Spleen (tissue), 7 donors: ENCODE measurements at regions not wholly inside any gene's neighbourhood (a gene's known extent, or its start where the extent isn't known, plus 50 kb on each side); places are given as distances from the start of the nearest gene placed in this dataset.

Experiments used
- CTCF ChIP-seq, 11 experiments: fragments of 200-600 bp in 7 of 11; fragments of 450-650 bp in 4 of 11; sonication (generic) in 4 of 11; IDR thresholded peaks in 8 of 11; conservative IDR thresholded peaks in 3 of 11; 1 replicate in 7 of 11; 2 replicates in 4 of 11; pipeline versions ENCODE4 v1.4.0 to v1.8.0; 2016 to 2021; ENCODE audit warnings: antibody characterized with exemption in 11 of 11, inconsistent platforms in 4 of 11, mild to moderate bottlenecking in 1 of 11
- POLR2A ChIP-seq, 3 donors: fragments of 450-650 bp; IDR thresholded peaks; one replicate each; pipeline ENCODE4 v1.5.1; 2017; ENCODE audit warnings: antibody characterized with exemption in 3 of 3, mild to moderate bottlenecking in 1 of 3
- donor health status: DM: no; HTN: no; CAD: no; lungs with moderate emphysema.
- donor health status: DM: no; HTN: no; CAD: no.
- donor health status: DM: no; HTN: no; CAD: no.

GRCh38 chr21:41665766-41666595 lies 100.9 kb downstream of the RIPK4 start:
- no peak for TF ChIP-seq CTCF (IDR thresholded peaks at IDR 0.05 in 8 of 11, conservative IDR thresholded peaks at IDR 0.05 in 3 of 11)
- TF ChIP-seq POLR2A (IDR thresholded peaks at IDR 0.05), result no peak
